ENCODE measurements at regions not wholly inside any gene's neighbourhood (a gene's known extent, or its start where the extent isn't known, plus 50 kb on each side); places are given as distances from the start of the nearest gene placed in this dataset.

DNA sequence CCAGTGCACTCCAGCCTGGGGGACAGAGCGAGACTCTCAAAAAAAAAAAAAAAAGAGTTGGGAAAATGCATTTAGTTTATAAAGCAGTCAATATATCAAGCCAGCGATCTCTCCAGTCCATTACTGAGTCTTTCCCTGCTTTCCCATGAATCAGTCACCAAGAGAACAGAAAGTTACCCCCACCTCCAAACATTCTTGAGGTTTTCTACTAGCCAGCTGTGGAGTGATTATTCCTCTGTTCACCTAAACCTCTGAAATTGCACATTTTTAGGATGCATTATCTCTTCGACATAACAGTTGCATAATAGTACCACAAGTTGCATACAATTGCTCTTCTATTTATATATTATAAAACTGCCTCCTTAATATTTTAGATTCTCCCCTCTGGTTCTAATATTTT is 134.8 kb upstream of the DIO3 start:
- no peak for DNase-seq (ENCODE audit: low read depth)
- H3K4me3 ChIP-seq (ENCODE audit: low read length) = no peak overlapping the region
- no peak for TF ChIP-seq CTCF (IDR thresholded peaks at IDR 0.05; ENCODE audit: insufficient read depth, low read depth, low read length, missing control alignments)

DNA sequence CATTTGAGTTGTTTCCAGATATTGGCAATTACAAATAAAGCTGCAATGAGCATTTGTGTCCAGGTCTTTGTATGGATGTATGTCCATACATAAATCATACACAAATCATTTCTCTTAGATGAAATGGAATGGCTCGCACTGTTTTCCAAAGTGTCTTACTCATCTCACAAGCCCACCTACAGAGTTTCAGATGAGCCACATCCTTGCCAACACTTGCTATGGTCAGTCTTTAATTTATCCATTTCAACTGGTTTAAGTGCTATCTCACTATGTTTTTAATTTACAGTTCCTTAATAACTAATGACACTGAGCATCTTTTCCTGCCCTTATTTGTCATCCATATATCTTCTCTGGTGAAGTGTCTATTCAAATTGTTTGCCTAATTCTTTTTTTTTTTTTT is 132.9 kb upstream of the DIO3 start:
- DNase-seq (ENCODE audit: low read depth) = no peak

DNA sequence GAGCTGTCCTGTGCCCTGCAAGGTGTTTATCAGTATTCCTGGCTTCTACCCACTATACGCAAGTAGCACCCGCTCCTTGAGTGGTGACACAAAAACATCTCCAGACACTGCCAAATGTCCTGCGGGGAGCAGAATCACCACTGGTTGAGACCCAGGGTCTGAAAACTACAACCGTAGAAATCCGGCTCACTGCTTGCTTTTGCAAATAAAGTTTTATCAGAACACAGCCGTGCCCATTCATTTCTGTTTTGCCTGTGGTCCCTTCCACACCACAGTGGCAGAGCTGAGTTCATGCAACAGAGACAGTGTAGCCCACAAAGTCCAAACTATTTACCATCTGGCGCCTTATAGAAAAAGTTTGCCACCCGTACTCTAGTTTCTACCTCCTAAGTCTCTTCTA is 125.7 kb upstream of the DIO3 start:
- H3K4me3 ChIP-seq (ENCODE audit: low read length) = no peak overlapping the region
- no peak for TF ChIP-seq CTCF (IDR thresholded peaks at IDR 0.05; ENCODE audit: insufficient read depth, low read depth, low read length, missing control alignments)
- DNase-seq (ENCODE audit: low read depth) = no peak

More for the DNA sequence above, 132.9 kb upstream of the DIO3 start:
- H3K4me3 ChIP-seq (ENCODE audit: low read length) = no peak overlapping the region
- no peak for TF ChIP-seq CTCF (IDR thresholded peaks at IDR 0.05; ENCODE audit: insufficient read depth, low read depth, low read length, missing control alignments)

- DNase-seq (ENCODE audit: low read depth) = no peak
- TF ChIP-seq CTCF (IDR thresholded peaks at IDR 0.05; ENCODE audit: insufficient read depth, low read depth, low read length, missing control alignments) = no peak
- no peak overlapping the region for H3K4me3 ChIP-seq (ENCODE audit: low read length)
These were observed 122.3 kb upstream of the DIO3 start for GRCh38 chr14:101439023-101439422.

DNA sequence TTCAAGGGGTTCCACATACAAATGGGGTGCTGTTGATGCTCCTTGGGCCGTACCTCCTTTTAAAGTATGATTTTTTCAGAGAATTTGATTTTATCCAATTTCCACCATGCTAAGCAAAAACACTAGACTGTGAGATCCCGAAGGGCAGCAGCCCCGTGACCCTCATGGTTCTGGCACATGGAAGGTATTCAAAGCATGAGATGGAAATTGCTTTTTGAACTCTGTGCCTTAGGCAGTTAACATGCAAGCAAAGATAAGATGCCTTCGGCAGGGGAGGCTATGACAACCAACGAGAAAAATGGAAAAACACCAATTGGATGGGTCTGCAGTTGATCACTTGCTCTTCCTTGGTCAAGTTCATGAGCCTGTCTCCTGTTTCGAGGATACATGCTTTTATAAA is 120.8 kb upstream of the DIO3 start:
- no peak for DNase-seq (ENCODE audit: low read depth)
- no peak for TF ChIP-seq CTCF (IDR thresholded peaks at IDR 0.05; ENCODE audit: insufficient read depth, low read depth, low read length, missing control alignments)
- no peak overlapping the region for H3K4me3 ChIP-seq (ENCODE audit: low read length)

DNA sequence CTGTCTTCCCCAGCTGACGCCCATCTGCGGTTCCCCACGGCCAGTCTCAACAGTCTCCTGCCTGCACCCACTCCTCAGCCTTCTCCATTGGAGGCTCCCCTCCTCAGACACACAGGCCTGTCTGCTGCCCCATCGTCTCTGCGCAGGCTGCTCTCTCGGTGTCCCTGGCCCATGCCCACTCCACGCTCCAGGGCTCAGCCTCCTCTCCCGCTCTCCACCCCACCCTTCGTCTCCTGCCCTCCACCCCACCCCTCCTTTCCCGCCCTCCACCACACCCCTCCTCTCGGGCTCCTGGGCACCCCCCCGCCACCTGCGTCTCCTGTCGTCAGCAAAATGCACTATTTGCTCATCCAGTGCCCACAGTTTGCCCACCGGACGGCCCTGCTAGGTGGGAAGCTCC is 119.6 kb upstream of the DIO3 start:
- no peak for TF ChIP-seq CTCF (IDR thresholded peaks at IDR 0.05; ENCODE audit: insufficient read depth, low read depth, low read length, missing control alignments)
- DNase-seq (ENCODE audit: low read depth) = no peak
- no peak overlapping the region for H3K4me3 ChIP-seq (ENCODE audit: low read length)

DNA sequence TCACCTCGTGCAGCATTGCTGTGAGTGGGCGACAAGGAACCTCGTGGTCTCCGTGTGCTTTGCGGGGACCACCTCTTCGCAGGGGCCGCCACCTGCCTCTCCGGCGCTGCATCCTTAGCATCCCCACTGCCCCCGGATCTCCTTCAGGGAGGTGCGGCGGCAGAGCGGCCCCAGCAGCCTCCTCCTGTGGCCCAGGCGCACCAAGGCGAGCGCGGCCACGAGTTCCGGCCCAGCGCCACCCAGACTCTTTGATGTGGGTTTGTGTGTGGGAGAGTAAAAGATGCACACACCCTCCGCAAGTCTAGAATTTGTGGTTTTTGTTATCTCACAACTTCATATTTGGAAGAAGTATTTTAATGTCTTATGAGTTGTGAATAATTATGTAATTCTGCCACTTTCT is 118.8 kb upstream of the DIO3 start:
- no peak for TF ChIP-seq CTCF (IDR thresholded peaks at IDR 0.05; ENCODE audit: insufficient read depth, low read depth, low read length, missing control alignments)
- DNase-seq (ENCODE audit: low read depth) = no peak
- no peak overlapping the region for H3K4me3 ChIP-seq (ENCODE audit: low read length)

Measured in epithelial cell of esophagus (primary cell).